H9 (cell line): ENCODE measurements at regions not wholly inside any gene's neighbourhood (a gene's known extent, or its start where the extent isn't known, plus 50 kb on each side); places are given as distances from the start of the nearest gene placed in this dataset.

Experiments used
- DNase-seq: peaks from one replicate; pipeline ENCODE4 v3.0.0-alpha.2; 2017
- H2AFZ ChIP-seq: one replicate; pipeline ENCODE4 v1.6.1; 2013; ENCODE audit warnings: mild to moderate bottlenecking, low read length, control low read depth, moderate library complexity
- H2AK5ac ChIP-seq: 2 replicates; pipeline ENCODE4 v1.6.1; 2013; ENCODE audit warnings: low read length, control low read depth, mixed read lengths; ENCODE audit not compliant: insufficient read length
- H2BK120ac ChIP-seq: one replicate; pipeline ENCODE4 v1.6.1; 2013; ENCODE audit warnings: low read depth, mild to moderate bottlenecking, low read length, control low read depth, inconsistent platforms; ENCODE audit not compliant: poor library complexity, severe bottlenecking
- H2BK12ac ChIP-seq: 2 replicates; pipeline ENCODE4 v1.6.1; 2013; ENCODE audit warnings: low read length, control low read depth, mixed read lengths, low read depth; ENCODE audit not compliant: insufficient read length
- H2BK15ac ChIP-seq: 2 replicates; pipeline ENCODE4 v1.6.1; 2013; ENCODE audit warnings: low read depth, low read length, control low read depth
- H2BK20ac ChIP-seq: one replicate; pipeline ENCODE4 v1.6.1; 2013; ENCODE audit warnings: low read depth, mild to moderate bottlenecking, low read length, control low read depth, inconsistent platforms; ENCODE audit not compliant: poor library complexity, severe bottlenecking
- H2BK5ac ChIP-seq: 2 replicates; pipeline ENCODE4 v1.6.1; 2013; ENCODE audit warnings: low read length, control low read depth, mixed read lengths; ENCODE audit not compliant: insufficient read length
- H3K14ac ChIP-seq: 2 replicates; pipeline ENCODE4 v1.6.1; 2013; ENCODE audit warnings: low read length, control low read depth; ENCODE audit not compliant: insufficient read depth
- H3K18ac ChIP-seq: 2 replicates; pipeline ENCODE4 v1.6.1; 2013; ENCODE audit warnings: low read depth, mild to moderate bottlenecking, mixed read lengths, low read length, control low read depth; ENCODE audit not compliant: insufficient read length
- H3K23ac ChIP-seq: 2 replicates; pipeline ENCODE4 v1.6.1; 2013; ENCODE audit warnings: low read length, control low read depth, mixed read lengths, low read depth; ENCODE audit not compliant: insufficient read length
- H3K23me2 ChIP-seq: 2 replicates; pipeline ENCODE4 v1.6.1; 2013; ENCODE audit warnings: low read depth, mild to moderate bottlenecking, mixed read lengths, low read length, control low read depth; ENCODE audit not compliant: insufficient read length, poor library complexity, severe bottlenecking
- H3K27ac ChIP-seq: 2 replicates; pipeline ENCODE4 v1.5.1; 2013; ENCODE audit warnings: low read length, control low read depth, mixed read lengths, low read depth; ENCODE audit not compliant: insufficient read length
- H3K27me3 ChIP-seq: 2 replicates; pipeline ENCODE4 v1.6.1; 2013; ENCODE audit warnings: low read length, control low read depth, inconsistent platforms; ENCODE audit not compliant: insufficient read depth
- H3K4ac ChIP-seq: 2 replicates; pipeline ENCODE4 v1.6.1; 2013; ENCODE audit warnings: low read depth, mild to moderate bottlenecking, control low read depth, inconsistent platforms, low read length, moderate library complexity
- H3K4me1 ChIP-seq: 2 replicates; pipeline ENCODE4 v1.6.1; 2013; ENCODE audit warnings: low read length, control low read depth, inconsistent platforms; ENCODE audit not compliant: insufficient read depth
- H3K4me2 ChIP-seq: 2 replicates; pipeline ENCODE4 v1.6.1; 2013; ENCODE audit warnings: low read length, control low read depth, mixed read lengths; ENCODE audit not compliant: insufficient read length, insufficient read depth
- H3K56ac ChIP-seq: 2 replicates; pipeline ENCODE4 v1.6.1; 2013; ENCODE audit warnings: low read depth, mild to moderate bottlenecking, mixed read lengths, low read length, control low read depth; ENCODE audit not compliant: insufficient read length
- H3K79me1 ChIP-seq: 2 replicates; pipeline ENCODE4 v1.6.1; 2013; ENCODE audit warnings: low read depth, mild to moderate bottlenecking, moderate library complexity, low read length, control low read depth, inconsistent platforms; ENCODE audit not compliant: insufficient read depth, poor library complexity, severe bottlenecking
- H3K79me2 ChIP-seq: 2 replicates; pipeline ENCODE4 v1.6.1; 2013; ENCODE audit warnings: low read length, control low read depth, inconsistent platforms; ENCODE audit not compliant: insufficient read depth
- H3K9ac ChIP-seq: 2 replicates; pipeline ENCODE4 v1.6.1; 2013; ENCODE audit warnings: low read length, control low read depth, mixed read lengths; ENCODE audit not compliant: insufficient read length; ENCODE audit errors: extremely low read depth
- H3K9me3 ChIP-seq: one replicate; pipeline ENCODE4 v1.6.1; 2013; ENCODE audit warnings: low read depth, low read length, inconsistent platforms; ENCODE audit not compliant: control insufficient read depth
- H3T11ph ChIP-seq: one replicate; pipeline ENCODE4 v1.6.1; 2013; ENCODE audit warnings: mild to moderate bottlenecking, low read length, control low read depth, inconsistent platforms
- H4K20me1 ChIP-seq: one replicate; pipeline ENCODE4 v1.6.1; 2013; ENCODE audit not compliant: control insufficient read depth, insufficient read length, insufficient read depth
- H4K5ac ChIP-seq: 2 replicates; pipeline ENCODE4 v1.6.1; 2013; ENCODE audit warnings: low read depth, mild to moderate bottlenecking, mixed read lengths, low read length, control low read depth; ENCODE audit not compliant: insufficient read length
- H4K8ac ChIP-seq: replicated peaks from 2 replicates; pipeline ENCODE4 v1.6.1; 2013; ENCODE audit warnings: low read length, control low read depth, mixed read lengths, low read depth; ENCODE audit not compliant: insufficient read length
- H4K91ac ChIP-seq: 2 replicates; pipeline ENCODE4 v1.6.1; 2013; ENCODE audit warnings: low read depth, mild to moderate bottlenecking, moderate library complexity, mixed read lengths, low read length, control low read depth; ENCODE audit not compliant: insufficient read length
- H3K27ac Mint-ChIP-seq, 3 experiments: 2 replicates in 2 of 3; 3 replicates in 1 of 3; pipeline ENCODE4 v1.8.0; 2020 to 2021; ENCODE audit warnings: mixed read lengths in 3 of 3, mild to moderate bottlenecking in 1 of 3, moderate library complexity in 1 of 3
- H3K27me3 Mint-ChIP-seq: 2 replicates; pipeline ENCODE4 v1.8.0; 2021; ENCODE audit warnings: low read depth, mild to moderate bottlenecking, moderate library complexity, mixed read lengths
- H3K36me3 Mint-ChIP-seq, 3 experiments: 2 replicates in 2 of 3; 3 replicates in 1 of 3; pipeline ENCODE4 v1.8.0; 2020 to 2021; ENCODE audit warnings: low read depth in 3 of 3, mixed read lengths in 3 of 3; ENCODE audit not compliant: insufficient read depth in 1 of 3
- H3K4me1 Mint-ChIP-seq, 2 experiments: 2 replicates each; pipeline ENCODE4 v1.8.0; 2020; ENCODE audit warnings: mixed read lengths in 2 of 2
- H3K4me3 Mint-ChIP-seq, 2 experiments: 2 replicates in 1 of 2; 3 replicates in 1 of 2; pipeline ENCODE4 v1.8.0; 2020 to 2021; ENCODE audit warnings: mild to moderate bottlenecking in 2 of 2, mixed read lengths in 2 of 2, moderate library complexity in 1 of 2
- H3K9me3 Mint-ChIP-seq, 2 experiments: 2 replicates in 1 of 2; 3 replicates in 1 of 2; pipeline ENCODE4 v1.8.0; 2020; ENCODE audit warnings: mild to moderate bottlenecking in 2 of 2, mixed read lengths in 2 of 2, moderate library complexity in 1 of 2
- CTCF ChIP-seq: fragments of 200-600 bp; sonication (generic); conservative IDR thresholded peaks from 3 replicates; pipeline ENCODE4 v1.8.0; 2021; ENCODE audit warnings: antibody characterized with exemption, mild to moderate bottlenecking

- no peak overlapping the region for H3K23ac ChIP-seq
- no peak for TF ChIP-seq CTCF
- H4K8ac ChIP-seq = no peak overlapping the region
- no peak overlapping the region for H4K5ac ChIP-seq
- no peak overlapping the region for H3K56ac ChIP-seq
- no peaks in the 10 kb centered on the region for H3K79me2 ChIP-seq
- H3K18ac ChIP-seq = no peak overlapping the region
- H3K4me1 ChIP-seq = no peaks in the 10 kb centered on the region; the same call in 1 of the 2 replicates
- Mint-ChIP-seq H3K36me3 (no peaks in the 10 kb centered on the region), H3K4me1 (peaks cover 7 to 11% of the 10 kb centered on the region in 2 experiments), H3K27ac (0 out of 7 replicates have a peak overlapping the region, but pooled peaks of 1 of the 3 experiments have one; percentile 32), H3K9me3 (peaks cover 0 to 3% of the 10 kb centered on the region in 2 experiments; a peak in 2 of 5 replicates), H3K27me3 (no peaks in the 10 kb centered on the region), H3K4me3 (no peak overlapping the region)
- no peak overlapping the region for H2BK5ac ChIP-seq
- H2BK120ac ChIP-seq = no peak overlapping the region
- no peaks in the 10 kb centered on the region for H3K27me3 ChIP-seq
- no peaks in the 10 kb centered on the region for H4K20me1 ChIP-seq
- H2AK5ac ChIP-seq = no peak overlapping the region
- H3K4ac ChIP-seq = no peak overlapping the region
- H4K91ac ChIP-seq = no peak overlapping the region
- H2BK20ac ChIP-seq = no peak overlapping the region
- no peaks in the 10 kb centered on the region for H3K9me3 ChIP-seq
- H3T11ph ChIP-seq = no peak overlapping the region
- no peak for DNase-seq
- H2BK12ac ChIP-seq = no peak overlapping the region
- H3K27ac ChIP-seq = no peak overlapping the region
- H3K9ac ChIP-seq = no peak overlapping the region
- H3K79me1 ChIP-seq = no peaks in the 10 kb centered on the region
- no peaks in the 10 kb centered on the region for H3K23me2 ChIP-seq
- no peak overlapping the region for H3K4me2 ChIP-seq
- no peak overlapping the region for H2BK15ac ChIP-seq
- no peak overlapping the region for H2AFZ ChIP-seq
- no peak overlapping the region for H3K14ac ChIP-seq
Measured at GRCh38 chr3:177385831-177386301, 188.6 kb upstream of the TBL1XR1 start.
